HG03064 (cell line): ENCODE measurements at regions not wholly inside any gene's neighbourhood (a gene's known extent, or its start where the extent isn't known, plus 50 kb on each side); places are given as distances from the start of the nearest gene placed in this dataset.
"Not testable (repeated sequence)": the region's sequence is repeated elsewhere in the genome, so short reads cannot be mapped to it uniquely, and the experiment has no call there.

Experiments
- ATAC-seq: cut with Tn5 transposase; IDR thresholded peaks from one replicate; pipeline ENCODE4 v1.9.1; 2021; ENCODE audit warnings: low read depth; ENCODE audit not compliant: unreplicated experiment

- ATAC-seq = no peak
These were observed 497.9 kb upstream of the ARPP21 start for GRCh38 chr3:35141406-35141805.

- ATAC-seq = no peak
These were observed 495.3 kb upstream of the ARPP21 start for GRCh38 chr3:35144011-35144410.

- not testable (repeated sequence) for ATAC-seq
These were observed 492.9 kb upstream of the ARPP21 start for GRCh38 chr3:35146256-35147035.

GRCh38 chr3:35183927-35184675, 455.2 kb upstream of the ARPP21 start:
- no peak for ATAC-seq

GRCh38 chr3:35184775-35185174, 454.6 kb upstream of the ARPP21 start:
- ATAC-seq = no peak

GRCh38 chr3:35187908-35188307, 451.4 kb upstream of the ARPP21 start:
- no peak for ATAC-seq

- ATAC-seq = no peak
These were observed 444.7 kb upstream of the ARPP21 start for GRCh38 chr3:35194666-35195065.

- no peak for ATAC-seq
These were observed 440.5 kb upstream of the ARPP21 start for GRCh38 chr3:35198857-35199256.

GRCh38 chr3:35200056-35200455, 439.3 kb upstream of the ARPP21 start:
- no peak for ATAC-seq

- no peak for ATAC-seq
These were observed 438.1 kb upstream of the ARPP21 start for GRCh38 chr3:35201211-35201610.

- no peak for ATAC-seq
These were observed 423.5 kb upstream of the ARPP21 start for GRCh38 chr3:35215525-35216500.

GRCh38 chr3:35216501-35217266, 422.6 kb upstream of the ARPP21 start:
- ATAC-seq = no peak

- no peak for ATAC-seq
These were observed 415.5 kb upstream of the ARPP21 start for GRCh38 chr3:35223632-35224394.

GRCh38 chr3:35224565-35225295, 414.6 kb upstream of the ARPP21 start:
- no peak for ATAC-seq

GRCh38 chr3:35241236-35241635, 398.1 kb upstream of the ARPP21 start:
- ATAC-seq = no peak

GRCh38 chr3:35254917-35255316, 384.4 kb upstream of the ARPP21 start:
- no peak for ATAC-seq

GRCh38 chr3:35257641-35258040, 381.7 kb upstream of the ARPP21 start:
- ATAC-seq = no peak

GRCh38 chr3:35262406-35262805, 376.9 kb upstream of the ARPP21 start:
- no peak for ATAC-seq

- no peak for ATAC-seq
These were observed 375.8 kb upstream of the ARPP21 start for GRCh38 chr3:35263477-35263876.
